ENCODE measurements at regions not wholly inside any gene's neighbourhood (a gene's known extent, or its start where the extent isn't known, plus 50 kb on each side); places are given as distances from the start of the nearest gene placed in this dataset.

DNA sequence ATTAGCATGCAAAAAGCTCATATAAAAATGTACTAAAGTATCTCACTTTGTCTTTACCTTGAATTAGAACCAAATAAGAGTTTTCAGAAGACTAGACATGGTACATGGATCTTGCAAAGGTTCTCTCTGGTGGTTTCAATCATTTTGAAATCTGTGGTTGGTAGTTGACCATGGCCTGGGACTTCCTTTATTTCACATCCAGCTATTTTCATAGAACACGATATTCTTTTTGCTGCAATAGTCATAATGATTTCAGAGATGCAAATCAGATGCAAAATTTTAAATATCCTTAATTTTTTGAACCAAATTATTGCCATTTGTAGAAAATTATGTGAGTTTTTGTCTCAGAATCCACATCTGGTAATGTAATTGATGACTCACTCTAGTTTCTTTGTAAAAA lies 375.1 kb upstream of the ZP4 start:
- no peak overlapping the region for H3K27ac ChIP-seq (ENCODE audit: low read length)

DNA sequence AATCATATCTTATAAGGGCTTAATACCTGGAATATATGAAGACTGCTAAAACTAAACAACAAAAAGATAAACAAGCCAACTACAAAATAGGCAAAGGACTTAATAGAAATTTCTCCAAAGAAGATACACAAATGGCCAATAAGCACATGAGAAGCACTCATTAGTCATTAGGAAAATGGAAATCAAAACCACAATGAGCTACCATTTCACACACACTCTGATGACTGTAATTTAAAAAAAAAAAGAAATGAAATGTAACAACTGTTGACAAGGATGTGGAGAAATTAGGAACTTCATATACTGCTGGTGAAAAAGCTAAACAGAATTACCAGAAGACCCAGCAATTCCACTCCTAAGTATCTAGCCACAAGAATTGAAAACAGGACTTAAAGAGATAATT lies 374.2 kb upstream of the ZP4 start:
- DNase-seq, result no peak
- Histone ChIP-seq H3K4me3 (ENCODE audit: low read length) (no peak overlapping the region), H3K27ac (ENCODE audit: low read length) (no peak overlapping the region), H3K36me3 (ENCODE audit: control insufficient read depth, insufficient read depth, low read length) (no peaks in the 10 kb centered on the region), H3K4me1 (ENCODE audit: control insufficient read depth, insufficient read depth, low read length) (no peaks in the 10 kb centered on the region), H3K27me3 (ENCODE audit: control insufficient read depth, insufficient read depth, low read length) (no peaks in the 10 kb centered on the region), H3K9me3 (ENCODE audit: control insufficient read depth, low read depth, low read length) (no peaks in the 10 kb centered on the region)

More for the DNA sequence above, 375.1 kb upstream of the ZP4 start:
- no peaks in the 10 kb centered on the region for H3K27me3 ChIP-seq (ENCODE audit: control insufficient read depth, insufficient read depth, low read length)
- no peaks in the 10 kb centered on the region for H3K36me3 ChIP-seq (ENCODE audit: control insufficient read depth, insufficient read depth, low read length)
- no peak for DNase-seq
- no peak overlapping the region for H3K4me3 ChIP-seq (ENCODE audit: low read length)
- WGBS (ENCODE audit: insufficient coverage, low lambda C conversion rate), result 86% methylated on average over 1 of the region's 1 CpG
- H3K4me1 ChIP-seq (ENCODE audit: control insufficient read depth, insufficient read depth, low read length), result no peaks in the 10 kb centered on the region
- no peaks in the 10 kb centered on the region for H3K9me3 ChIP-seq (ENCODE audit: control insufficient read depth, low read depth, low read length)

DNA sequence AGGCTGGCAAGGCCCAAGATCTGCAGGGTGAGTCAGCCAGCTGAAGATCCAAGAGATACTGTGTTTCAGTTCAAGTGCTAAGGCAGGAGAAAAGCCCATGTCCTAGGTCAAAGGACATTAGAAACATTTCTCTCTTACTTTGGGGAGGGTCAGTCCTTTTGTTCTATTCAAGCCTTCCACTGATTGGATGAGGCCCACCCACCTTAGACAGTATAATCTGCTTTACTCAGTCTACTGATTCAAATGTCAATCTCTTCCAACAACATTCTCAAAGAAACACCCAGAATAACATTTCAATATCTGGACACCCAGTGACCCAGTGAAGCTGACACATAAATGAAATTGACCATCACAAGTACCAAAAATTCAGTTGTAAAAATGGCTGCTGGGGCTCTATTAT lies 367.8 kb upstream of the ZP4 start:
- Histone ChIP-seq H3K27ac (ENCODE audit: low read length) (no peak overlapping the region), H3K4me1 (ENCODE audit: control insufficient read depth, insufficient read depth, low read length) (no peaks in the 10 kb centered on the region), H3K9me3 (ENCODE audit: control insufficient read depth, low read depth, low read length) (no peaks in the 10 kb centered on the region), H3K36me3 (ENCODE audit: control insufficient read depth, insufficient read depth, low read length) (no peaks in the 10 kb centered on the region), H3K27me3 (ENCODE audit: control insufficient read depth, insufficient read depth, low read length) (no peaks in the 10 kb centered on the region), H3K4me3 (ENCODE audit: low read length) (no peak overlapping the region)
- DNase-seq, result no peak

DNA sequence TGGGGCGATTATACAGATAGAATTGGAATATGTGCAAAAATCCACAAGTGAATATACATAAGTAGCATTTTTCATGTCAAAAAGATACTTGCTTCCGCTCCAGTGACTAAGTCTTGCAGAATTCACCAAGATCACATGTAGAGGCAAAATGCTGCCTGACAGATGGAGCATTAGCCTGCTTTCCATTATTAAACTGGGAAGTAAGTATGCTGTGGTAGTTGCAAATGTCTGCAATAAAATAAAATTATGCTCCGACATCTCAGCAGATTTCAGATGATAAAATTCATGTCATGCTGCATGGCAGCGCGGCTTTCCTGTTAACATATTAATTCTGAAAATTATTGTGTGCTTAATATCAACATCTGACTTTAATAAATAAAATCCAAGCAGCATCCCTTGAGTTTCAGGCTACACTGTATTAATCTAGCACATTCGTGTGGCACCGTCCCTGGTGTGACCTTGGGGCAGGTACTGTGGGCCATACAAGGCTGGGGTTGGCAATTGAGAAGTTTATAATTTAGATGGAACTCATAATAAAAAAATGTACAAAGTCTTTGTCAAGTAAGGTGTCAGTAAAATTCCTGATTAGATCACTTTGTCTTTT lies 366.4 kb upstream of the ZP4 start:
- H3K4me1 ChIP-seq (ENCODE audit: control insufficient read depth, insufficient read depth, low read length), result no peaks in the 10 kb centered on the region
- DNase-seq, result no peak
- no peaks in the 10 kb centered on the region for H3K27me3 ChIP-seq (ENCODE audit: control insufficient read depth, insufficient read depth, low read length)
- H3K36me3 ChIP-seq (ENCODE audit: control insufficient read depth, insufficient read depth, low read length), result no peaks in the 10 kb centered on the region
- no peak overlapping the region for H3K4me3 ChIP-seq (ENCODE audit: low read length)
- H3K27ac ChIP-seq (ENCODE audit: low read length), result no peak overlapping the region
- H3K9me3 ChIP-seq (ENCODE audit: control insufficient read depth, low read depth, low read length), result no peaks in the 10 kb centered on the region
- WGBS (ENCODE audit: insufficient coverage, low lambda C conversion rate), result 100% methylated on average over 2 of the region's 7 CpGs

DNA sequence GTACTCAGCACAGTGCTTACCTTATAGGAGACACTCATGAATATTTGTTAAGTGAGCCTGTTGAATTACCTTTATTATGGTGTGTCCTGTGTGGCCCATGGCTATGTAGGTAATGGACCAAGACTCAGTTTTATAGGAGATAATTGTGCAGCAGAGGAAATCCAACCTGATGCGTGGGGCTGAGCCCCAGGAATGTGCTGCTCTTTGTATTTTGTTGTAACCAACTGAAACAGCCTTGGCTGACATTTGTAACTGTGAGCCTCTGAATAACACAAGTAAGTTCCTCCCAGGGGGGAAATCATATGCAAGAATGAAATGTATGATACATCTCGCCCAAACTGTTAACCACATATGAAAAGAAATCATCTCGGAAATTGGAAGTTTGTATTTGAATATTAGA lies 364.2 kb upstream of the ZP4 start:
- Histone ChIP-seq H3K9me3 (ENCODE audit: control insufficient read depth, low read depth, low read length) (no peaks in the 10 kb centered on the region), H3K27ac (ENCODE audit: low read length) (no peak overlapping the region), H3K36me3 (ENCODE audit: control insufficient read depth, insufficient read depth, low read length) (no peaks in the 10 kb centered on the region), H3K4me1 (ENCODE audit: control insufficient read depth, insufficient read depth, low read length) (no peaks in the 10 kb centered on the region), H3K4me3 (ENCODE audit: low read length) (no peak overlapping the region), H3K27me3 (ENCODE audit: control insufficient read depth, insufficient read depth, low read length) (no peaks in the 10 kb centered on the region)
- no peak for DNase-seq
- WGBS (ENCODE audit: insufficient coverage, low lambda C conversion rate), result 100% methylated on average over 1 of the region's 3 CpGs

DNA sequence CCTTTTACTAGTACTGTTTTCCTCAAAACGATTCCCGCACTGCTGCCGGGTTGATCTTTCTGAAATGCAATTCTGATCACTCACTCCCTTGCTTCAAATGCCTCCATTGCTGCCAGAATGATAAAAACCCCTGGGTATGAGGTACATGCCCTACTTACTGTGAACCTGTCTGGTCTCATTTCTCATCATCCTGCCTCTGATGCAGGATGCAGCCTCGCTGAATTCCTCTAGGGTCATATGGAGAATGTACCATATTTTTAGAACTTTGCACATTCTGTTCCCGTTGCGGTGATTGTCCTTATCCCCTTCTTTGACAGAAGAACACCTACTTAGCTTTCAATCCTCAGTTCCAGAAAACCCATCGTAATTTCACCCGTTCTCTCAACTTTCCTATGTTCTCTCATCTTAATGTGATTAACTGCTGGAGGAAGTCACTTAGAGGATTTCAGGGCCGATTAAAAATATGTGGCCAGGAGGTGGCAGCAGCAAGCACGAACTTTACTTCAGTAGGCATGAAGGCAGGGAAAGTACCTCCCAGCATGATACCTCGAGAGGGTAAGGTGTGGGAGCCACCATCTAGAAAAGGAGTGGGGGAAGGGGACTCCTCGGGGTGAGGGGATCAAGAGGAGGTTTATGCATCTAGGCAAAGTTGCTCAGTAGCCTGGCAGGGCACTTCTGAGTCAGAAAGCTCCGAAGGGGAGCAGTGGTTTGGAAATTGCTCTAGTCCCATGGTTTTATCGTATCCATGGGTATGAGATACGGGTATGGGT lies 361.5 kb upstream of the ZP4 start:
- no peaks in the 10 kb centered on the region for H3K36me3 ChIP-seq (ENCODE audit: control insufficient read depth, insufficient read depth, low read length)
- WGBS (ENCODE audit: insufficient coverage, low lambda C conversion rate), result 80% methylated on average over 4 of the region's 15 CpGs
- no peak overlapping the region for H3K4me3 ChIP-seq (ENCODE audit: low read length)
- no peaks in the 10 kb centered on the region for H3K4me1 ChIP-seq (ENCODE audit: control insufficient read depth, insufficient read depth, low read length)
- H3K27me3 ChIP-seq (ENCODE audit: control insufficient read depth, insufficient read depth, low read length), result no peaks in the 10 kb centered on the region
- no peaks in the 10 kb centered on the region for H3K9me3 ChIP-seq (ENCODE audit: control insufficient read depth, low read depth, low read length)
- peak; percentile 42 to 57 for DNase-seq
- no peak overlapping the region for H3K27ac ChIP-seq (ENCODE audit: low read length)

DNA sequence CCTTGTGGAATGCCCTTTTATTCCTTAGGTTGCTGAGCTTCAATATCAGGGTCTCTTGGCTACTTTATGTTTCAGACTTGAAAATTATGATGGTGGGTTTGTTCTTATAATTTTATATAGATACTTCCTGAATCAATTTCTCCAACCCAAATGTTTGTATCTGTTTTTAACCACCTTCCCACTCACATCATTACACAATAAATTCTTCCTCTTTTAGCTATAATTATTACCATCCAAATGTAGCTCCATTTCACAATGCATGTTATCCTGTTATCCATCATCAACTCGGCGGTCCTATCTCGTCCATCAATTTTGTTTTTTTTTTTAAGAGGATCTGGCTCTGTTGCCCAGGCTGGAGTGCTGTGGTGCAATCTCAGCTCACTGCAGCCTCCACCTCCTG lies 357.6 kb upstream of the ZP4 start:
- no peak overlapping the region for H3K27ac ChIP-seq (ENCODE audit: low read length)
- H3K36me3 ChIP-seq (ENCODE audit: control insufficient read depth, insufficient read depth, low read length), result no peaks in the 10 kb centered on the region
- H3K27me3 ChIP-seq (ENCODE audit: control insufficient read depth, insufficient read depth, low read length), result no peaks in the 10 kb centered on the region
- no peaks in the 10 kb centered on the region for H3K9me3 ChIP-seq (ENCODE audit: control insufficient read depth, low read depth, low read length)
- no peak overlapping the region for H3K4me3 ChIP-seq (ENCODE audit: low read length)
- WGBS (ENCODE audit: insufficient coverage, low lambda C conversion rate), result 84% methylated on average over 3 of the region's 3 CpGs
- H3K4me1 ChIP-seq (ENCODE audit: control insufficient read depth, insufficient read depth, low read length), result no peaks in the 10 kb centered on the region
- DNase-seq, result no peak

DNA sequence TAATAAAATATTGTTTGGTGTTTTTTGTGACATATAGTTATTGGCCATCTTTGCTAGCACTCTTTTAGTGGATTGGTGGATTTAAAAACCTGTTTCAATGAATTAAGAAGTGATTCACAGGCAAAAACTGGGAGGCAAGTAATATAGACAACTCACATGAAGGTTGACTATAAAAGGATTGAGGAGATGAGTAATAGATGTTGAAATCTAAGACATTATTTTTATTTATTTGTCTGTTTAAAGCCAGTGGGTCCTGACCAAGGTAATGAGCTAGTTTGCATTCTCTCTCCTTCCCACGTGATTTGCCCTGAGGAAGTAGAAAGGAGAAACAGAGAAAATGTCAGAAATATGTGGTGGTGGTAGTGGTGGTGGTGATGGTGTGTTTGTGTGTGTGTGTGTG lies 351.5 kb upstream of the ZP4 start:
- H3K27ac ChIP-seq (ENCODE audit: low read length), result no peak overlapping the region
- no peak overlapping the region for H3K4me3 ChIP-seq (ENCODE audit: low read length)
- no peaks in the 10 kb centered on the region for H3K36me3 ChIP-seq (ENCODE audit: control insufficient read depth, insufficient read depth, low read length)
- 86% methylated on average over 1 of the region's 1 CpG for WGBS (ENCODE audit: insufficient coverage, low lambda C conversion rate)
- no peak for DNase-seq
- H3K4me1 ChIP-seq (ENCODE audit: control insufficient read depth, insufficient read depth, low read length), result no peaks in the 10 kb centered on the region
- no peaks in the 10 kb centered on the region for H3K9me3 ChIP-seq (ENCODE audit: control insufficient read depth, low read depth, low read length)
- H3K27me3 ChIP-seq (ENCODE audit: control insufficient read depth, insufficient read depth, low read length), result no peaks in the 10 kb centered on the region

DNA sequence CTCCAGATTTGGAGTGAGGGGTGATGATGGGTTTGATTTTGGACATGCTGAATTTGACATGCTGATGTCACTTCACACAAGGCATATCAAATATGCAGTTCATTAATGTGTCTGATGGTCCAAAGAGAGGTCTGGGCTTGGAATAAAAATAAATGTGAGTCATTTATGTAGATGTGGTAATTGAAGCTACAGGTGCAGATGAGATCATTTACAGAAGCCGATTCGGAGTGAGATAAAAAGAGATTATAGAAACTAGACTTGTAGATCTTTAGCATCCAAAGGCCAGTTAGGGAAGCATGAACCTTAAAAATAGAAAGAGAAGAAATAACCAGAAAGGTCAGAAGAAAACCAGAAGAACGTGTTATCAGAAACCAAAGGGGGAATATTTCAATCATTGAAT lies 350.9 kb upstream of the ZP4 start:
- no peaks in the 10 kb centered on the region for H3K9me3 ChIP-seq (ENCODE audit: control insufficient read depth, low read depth, low read length)

DNA sequence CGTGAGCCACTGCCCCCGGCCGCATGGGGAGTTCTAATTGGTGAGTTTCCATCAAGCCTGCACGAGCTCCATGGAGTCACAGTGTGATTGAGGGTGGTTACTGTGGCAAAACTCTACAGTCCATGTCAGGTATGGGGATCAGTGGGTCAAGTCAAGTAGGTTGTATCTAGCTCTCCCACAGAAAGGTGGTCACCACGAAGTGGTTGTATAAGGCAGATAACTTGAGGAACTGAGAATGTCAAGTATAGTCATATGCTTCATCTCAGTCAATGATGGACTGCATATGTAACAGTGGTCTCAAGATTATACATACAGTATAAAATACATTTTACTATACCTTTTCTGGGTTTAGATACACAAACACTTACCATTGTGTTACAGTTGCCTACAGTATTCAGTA lies 348.6 kb upstream of the ZP4 start:
- Histone ChIP-seq H3K4me1 (ENCODE audit: control insufficient read depth, insufficient read depth, low read length) (no peaks in the 10 kb centered on the region), H3K36me3 (ENCODE audit: control insufficient read depth, insufficient read depth, low read length) (no peaks in the 10 kb centered on the region)
- WGBS (ENCODE audit: insufficient coverage, low lambda C conversion rate), result no CpG with 5 or more reads among the region's 5 CpGs

More for the DNA sequence above, 350.9 kb upstream of the ZP4 start:
- Histone ChIP-seq H3K4me3 (ENCODE audit: low read length) (no peak overlapping the region), H3K4me1 (ENCODE audit: control insufficient read depth, insufficient read depth, low read length) (no peaks in the 10 kb centered on the region), H3K27me3 (ENCODE audit: control insufficient read depth, insufficient read depth, low read length) (no peaks in the 10 kb centered on the region), H3K36me3 (ENCODE audit: control insufficient read depth, insufficient read depth, low read length) (no peaks in the 10 kb centered on the region), H3K27ac (ENCODE audit: low read length) (no peak overlapping the region)
- WGBS (ENCODE audit: insufficient coverage, low lambda C conversion rate), result 88% methylated on average over 3 of the region's 3 CpGs
- no peak for DNase-seq

DNA sequence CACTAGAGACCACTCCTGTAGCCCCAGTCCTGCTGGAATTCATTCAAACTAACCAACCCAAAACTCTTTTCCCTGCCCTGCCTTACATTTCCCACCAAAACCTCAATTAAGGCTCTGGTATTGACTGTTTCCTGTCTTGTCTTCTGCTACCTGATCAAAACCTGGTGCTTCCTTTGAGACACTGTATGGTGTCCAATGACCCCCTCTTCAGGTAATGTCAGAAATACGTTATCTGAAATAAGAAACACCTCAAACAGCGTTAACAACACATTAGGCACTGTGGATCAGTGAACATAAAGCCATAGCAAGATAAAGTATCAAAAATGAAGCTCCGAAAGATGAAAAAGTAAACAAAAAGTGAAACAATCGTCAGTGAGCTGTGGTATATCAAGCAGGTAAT lies 343.2 kb upstream of the ZP4 start:
- Histone ChIP-seq H3K27ac (ENCODE audit: low read length) (no peak overlapping the region), H3K36me3 (ENCODE audit: control insufficient read depth, insufficient read depth, low read length) (no peaks in the 10 kb centered on the region), H3K9me3 (ENCODE audit: control insufficient read depth, low read depth, low read length) (no peaks in the 10 kb centered on the region), H3K4me3 (ENCODE audit: low read length) (no peak overlapping the region), H3K4me1 (ENCODE audit: control insufficient read depth, insufficient read depth, low read length) (no peaks in the 10 kb centered on the region), H3K27me3 (ENCODE audit: control insufficient read depth, insufficient read depth, low read length) (no peaks in the 10 kb centered on the region)
- WGBS (ENCODE audit: insufficient coverage, low lambda C conversion rate), result 52% methylated on average over 3 of the region's 4 CpGs
- DNase-seq, result no peak

More for the DNA sequence above, 348.6 kb upstream of the ZP4 start:
- Histone ChIP-seq H3K27ac (ENCODE audit: low read length) (no peak overlapping the region), H3K4me3 (ENCODE audit: low read length) (no peak overlapping the region), H3K27me3 (ENCODE audit: control insufficient read depth, insufficient read depth, low read length) (no peaks in the 10 kb centered on the region), H3K9me3 (ENCODE audit: control insufficient read depth, low read depth, low read length) (no peaks in the 10 kb centered on the region)
- DNase-seq, result no peak
